Endothelial cell of umbilical vein (primary cell): ENCODE measurements at regions not wholly inside any gene's neighbourhood (a gene's known extent, or its start where the extent isn't known, plus 50 kb on each side); places are given as distances from the start of the nearest gene placed in this dataset.

Source experiments
- BruUV-seq: library from RNA; stranded (reverse); fragments of 400-500 nt; replicated peaks from 2 replicates; lab custom pipeline; 2021; lab: Mats Ljungman, UMichigan
- CTCF ChIA-PET: fragments of 300-600, 350-600 bp; sonication (Branson Sonifier 250); formaldehyde crosslinking; loops from one replicate; lab custom pipeline; 2021; ENCODE audit warnings: antibody characterized with exemption, inconsistent platforms; lab: Charles Lee
- POLR2A ChIA-PET: fragments of 300-600, 350-600 bp; sonication (Branson Sonifier 250); formaldehyde crosslinking; loops from one replicate; lab custom pipeline; 2021; ENCODE audit warnings: antibody characterized with exemption, inconsistent platforms; lab: Charles Lee
- DNase-seq: peaks from one replicate; pipeline ENCODE4 v3.0.0-alpha.2; 2011; ENCODE audit warnings: low read depth, low spot score
- FAIRE-seq: peaks from 2 replicates; lab custom pipeline; 2011; peaks lifted over from hg19 to GRCh38; lab: Jason Lieb, UNC
- H2AFZ ChIP-seq: 2 replicates; pipeline ENCODE4 v1.6.0; 2012; ENCODE audit warnings: low read depth, low read length, control low read depth, inconsistent platforms
- H3K27ac ChIP-seq: 2 replicates; pipeline ENCODE4 v1.5.1; 2011; ENCODE audit warnings: low read depth, mild to moderate bottlenecking, control low read depth, low read length, moderate library complexity; ENCODE audit not compliant: insufficient read depth
- H3K27me3 ChIP-seq, 2 experiments: 2 replicates each; pipeline versions ENCODE4 v1.6.0 to v1.6.1; 2011; ENCODE audit warnings: low read length in 2 of 2, mixed read lengths in 1 of 2; ENCODE audit not compliant: control insufficient read depth in 2 of 2, insufficient read depth in 2 of 2
- H3K36me3 ChIP-seq, 2 experiments: 2 replicates in 1 of 2; 3 replicates in 1 of 2; pipeline ENCODE4 v1.5.1; 2011; ENCODE audit warnings: low read length in 2 of 2, mild to moderate bottlenecking in 1 of 2, moderate library complexity in 1 of 2; ENCODE audit not compliant: control insufficient read depth in 2 of 2, insufficient read depth in 2 of 2; ENCODE audit errors: extremely low read depth in 1 of 2
- H3K4me1 ChIP-seq: 3 replicates; pipeline ENCODE4 v1.5.1; 2011; ENCODE audit warnings: mild to moderate bottlenecking, low read length; ENCODE audit not compliant: control insufficient read depth, insufficient read depth; ENCODE audit errors: extremely low read depth
- H3K4me2 ChIP-seq: 2 replicates; pipeline ENCODE4 v1.6.1; 2011; ENCODE audit warnings: low read length, control low read depth, mixed read lengths; ENCODE audit not compliant: insufficient read depth
- H3K4me3 ChIP-seq, 3 experiments: fragments of 200-600 bp in 1 of 3; sonication (generic), shearing (Covaris generic) in 1 of 3; replicated peaks in 1 of 3; 2 replicates each; pipeline ENCODE4 v1.5.1; 2011 to 2016; ENCODE audit warnings: control low read depth in 3 of 3, low read length in 3 of 3, mild to moderate bottlenecking in 2 of 3, inconsistent platforms in 1 of 3, low read depth in 1 of 3, moderate library complexity in 1 of 3; ENCODE audit not compliant: insufficient read depth in 1 of 3
- H3K79me2 ChIP-seq: 2 replicates; pipeline ENCODE4 v1.6.0; 2012; ENCODE audit warnings: low read length, inconsistent platforms; ENCODE audit not compliant: control insufficient read depth, insufficient read depth
- H3K9ac ChIP-seq: replicated peaks from 2 replicates; pipeline ENCODE3; 2011; ENCODE audit warnings: low read length, control low read depth; ENCODE audit not compliant: insufficient read depth; ENCODE audit errors: extremely low read depth
- H3K9me1 ChIP-seq: replicated peaks from 3 replicates; pipeline ENCODE4 v1.6.0; 2011; ENCODE audit warnings: mild to moderate bottlenecking, low read length; ENCODE audit not compliant: control insufficient read depth, insufficient read depth; ENCODE audit errors: extremely low read depth
- H3K9me3 ChIP-seq: replicated peaks from 2 replicates; pipeline ENCODE4 v1.5.1; 2012; ENCODE audit warnings: low read length, inconsistent platforms; ENCODE audit not compliant: control insufficient read depth, insufficient read depth
- H4K20me1 ChIP-seq: replicated peaks from 2 replicates; pipeline ENCODE3; 2011; ENCODE audit warnings: mild to moderate bottlenecking, low read length; ENCODE audit not compliant: control insufficient read depth, insufficient read depth; ENCODE audit errors: extremely low read depth
- EZH2 ChIP-seq: IDR thresholded peaks from 2 replicates; pipeline ENCODE4 v1.6.1; 2012; ENCODE audit warnings: borderline replicate concordance, low read depth, mild to moderate bottlenecking, moderate library complexity, low read length, inconsistent platforms; ENCODE audit not compliant: severe bottlenecking
- FOS ChIP-seq: IDR thresholded peaks from 2 replicates; pipeline ENCODE4 v1.6.1; 2011; ENCODE audit warnings: mild to moderate bottlenecking, low read length, moderate library complexity, borderline replicate concordance; ENCODE audit not compliant: insufficient read depth
- GATA2 ChIP-seq: IDR thresholded peaks from 2 replicates; pipeline ENCODE4 v1.7.0; 2011; ENCODE audit warnings: low read depth, mild to moderate bottlenecking, moderate library complexity, mixed read lengths, low read length; ENCODE audit not compliant: insufficient read length, insufficient read depth
- JUN ChIP-seq: IDR thresholded peaks from 2 replicates; pipeline ENCODE4 v1.6.1; 2011; ENCODE audit warnings: borderline replicate concordance, low read depth; ENCODE audit not compliant: insufficient read length, insufficient read depth
- MYC ChIP-seq: IDR thresholded peaks from one replicate; pipeline ENCODE4 v1.6.1; 2011; ENCODE audit warnings: mild to moderate bottlenecking, low read depth, low read length
- POLR2A ChIP-seq: IDR thresholded peaks from 2 replicates; pipeline ENCODE4 v1.6.1; 2012; ENCODE audit warnings: low read depth, mild to moderate bottlenecking, control low read depth, low read length
- POLR2AphosphoS5 ChIP-seq: IDR thresholded peaks from 2 replicates; pipeline ENCODE4 v1.6.1; 2012; ENCODE audit warnings: low read depth, mild to moderate bottlenecking, control low read depth, low read length, moderate library complexity; ENCODE audit not compliant: insufficient read depth
- dilution Hi-C: fragments of 300-500 bp; cut with MboI; formaldehyde crosslinking; loops from one replicate; pipeline ENCODE4 v1.15.0; 2019; ENCODE audit warnings: low sequenced_read_pairs; ENCODE audit not compliant: extremely low pct_ligation_motif_present
- intact Hi-C: fragments of 100-400 bp; cut with micrococcal nuclease; formaldehyde crosslinking; loops from one replicate; pipeline ENCODE4 v1.10.0; 2022
- TF ChIP-seq, protein P1 (sequence below), 2 donors: IDR thresholded peaks; 1 replicate in 1 of 2; 2 replicates in 1 of 2; pipeline ENCODE4 v1.5.1; 2011; ENCODE audit warnings: low read length in 2 of 2, mild to moderate bottlenecking in 2 of 2, moderate library complexity in 2 of 2, control low read depth in 1 of 2, inconsistent platforms in 1 of 2, low read depth in 1 of 2; ENCODE audit not compliant: insufficient read depth in 1 of 2; ENCODE audit errors: extremely low read depth in 1 of 2
- TF ChIP-seq, protein P2 (sequence below): IDR thresholded peaks from 2 replicates; pipeline ENCODE4 v1.6.1; 2011; ENCODE audit not compliant: insufficient read depth, insufficient read length

GRCh38 chr5:85452322-85453025 is 1067.8 kb upstream of the EDIL3 start:
- no TSS peak for BruUV-seq
- Histone ChIP-seq H3K4me3 (no peak overlapping the region), H3K9ac (no peak overlapping the region), H2AFZ (no peak overlapping the region), H3K36me3 (no peaks in the 10 kb centered on the region), H3K27me3 (no peaks in the 10 kb centered on the region), H3K4me1 (no peaks in the 10 kb centered on the region), H4K20me1 (no peaks in the 10 kb centered on the region), H3K9me1 (no peaks in the 10 kb centered on the region), H3K79me2 (no peaks in the 10 kb centered on the region), H3K4me2 (no peak overlapping the region), H3K27ac (no peak overlapping the region), H3K9me3 (peaks cover 2% of the 10 kb centered on the region)
- dilution Hi-C loops (no loop called here), intact Hi-C loops (no loop called here)
- FAIRE-seq (no peak), DNase-seq (no peak)
- TF ChIP-seq GATA2, result no peak
- no peak for TF ChIP-seq POLR2AphosphoS5
- TF ChIP-seq, protein P1, sequence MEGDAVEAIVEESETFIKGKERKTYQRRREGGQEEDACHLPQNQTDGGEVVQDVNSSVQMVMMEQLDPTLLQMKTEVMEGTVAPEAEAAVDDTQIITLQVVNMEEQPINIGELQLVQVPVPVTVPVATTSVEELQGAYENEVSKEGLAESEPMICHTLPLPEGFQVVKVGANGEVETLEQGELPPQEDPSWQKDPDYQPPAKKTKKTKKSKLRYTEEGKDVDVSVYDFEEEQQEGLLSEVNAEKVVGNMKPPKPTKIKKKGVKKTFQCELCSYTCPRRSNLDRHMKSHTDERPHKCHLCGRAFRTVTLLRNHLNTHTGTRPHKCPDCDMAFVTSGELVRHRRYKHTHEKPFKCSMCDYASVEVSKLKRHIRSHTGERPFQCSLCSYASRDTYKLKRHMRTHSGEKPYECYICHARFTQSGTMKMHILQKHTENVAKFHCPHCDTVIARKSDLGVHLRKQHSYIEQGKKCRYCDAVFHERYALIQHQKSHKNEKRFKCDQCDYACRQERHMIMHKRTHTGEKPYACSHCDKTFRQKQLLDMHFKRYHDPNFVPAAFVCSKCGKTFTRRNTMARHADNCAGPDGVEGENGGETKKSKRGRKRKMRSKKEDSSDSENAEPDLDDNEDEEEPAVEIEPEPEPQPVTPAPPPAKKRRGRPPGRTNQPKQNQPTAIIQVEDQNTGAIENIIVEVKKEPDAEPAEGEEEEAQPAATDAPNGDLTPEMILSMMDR (IDR thresholded peaks at IDR 0.05; ENCODE audit: extremely low read depth in 1 of 2, insufficient read depth in 1 of 2, low read depth in 1 of 2, low read length in 2 of 2), result no peak
- TF ChIP-seq POLR2A, result no peak
- no peak for TF ChIP-seq EZH2
- TF ChIP-seq FOS, result no peak
- TF ChIP-seq MYC, result no peak
- TF ChIP-seq, protein P2, sequence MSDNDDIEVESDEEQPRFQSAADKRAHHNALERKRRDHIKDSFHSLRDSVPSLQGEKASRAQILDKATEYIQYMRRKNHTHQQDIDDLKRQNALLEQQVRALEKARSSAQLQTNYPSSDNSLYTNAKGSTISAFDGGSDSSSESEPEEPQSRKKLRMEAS, result no peak
- no peak for TF ChIP-seq JUN
- ChIA-PET CTCF (no interaction called here), POLR2A (no interaction called here)
